Gastrocnemius medialis (tissue), 4 donors: ENCODE measurements at regions not wholly inside any gene's neighbourhood (a gene's known extent, or its start where the extent isn't known, plus 50 kb on each side); places are given as distances from the start of the nearest gene placed in this dataset.
"Not testable (repeated sequence)": the region's sequence is repeated elsewhere in the genome, so short reads cannot be mapped to it uniquely, and the experiment has no call there.

Source experiments
- ATAC-seq, 2 donors: fragments of 150-250 bp; one replicate each; pipeline ENCODE4 v1.9.1; 2016
- DNase-seq, 2 donors: peaks; one replicate each; pipeline ENCODE4 v3.0.0-alpha.2; 2019
- H3K27ac ChIP-seq, 4 donors: fragments of 200-600 bp; sonication (generic); 1 replicate in 1 of 4; 2 replicates in 3 of 4; pipeline ENCODE4 v1.5.1; 2016 to 2018; ENCODE audit warnings: mild to moderate bottlenecking in 2 of 4, moderate library complexity in 1 of 4
- H3K27me3 ChIP-seq, 3 donors: fragments of 200-600 bp; sonication (generic) in 2 of 3; 1 replicate in 1 of 3; 2 replicates in 2 of 3; pipeline versions ENCODE4 v1.5.1 to v1.6.0; 2016 to 2019; ENCODE audit warnings: mild to moderate bottlenecking in 1 of 3, moderate library complexity in 1 of 3
- H3K36me3 ChIP-seq, 2 donors: fragments of 200-600 bp; sonication (generic) in 1 of 2; one replicate each; pipeline ENCODE4 v1.5.1; 2017 to 2018
- H3K4me1 ChIP-seq, 2 donors: fragments of 200-600 bp; sonication (generic) in 1 of 2; one replicate each; pipeline ENCODE4 v1.5.1; 2016 to 2017; ENCODE audit warnings: mild to moderate bottlenecking in 2 of 2
- H3K4me3 ChIP-seq, 4 donors: fragments of 200-600 bp; sonication (generic) in 3 of 4; 1 replicate in 1 of 4; 2 replicates in 3 of 4; pipeline ENCODE4 v1.5.1; 2016 to 2019; ENCODE audit warnings: mild to moderate bottlenecking in 2 of 4
- H3K9me3 ChIP-seq, 3 donors: fragments of 200-600 bp; sonication (generic) in 2 of 3; 1 replicate in 1 of 3; 2 replicates in 2 of 3; pipeline ENCODE4 v1.5.1; 2016 to 2019
- POLR2A ChIP-seq, 2 donors: fragments of 450-650 bp; IDR thresholded peaks; one replicate each; pipeline ENCODE4 v1.6.1; 2017; ENCODE audit warnings: antibody characterized with exemption in 2 of 2, mild to moderate bottlenecking in 2 of 2, moderate library complexity in 2 of 2
- in situ Hi-C, 4 donors: fragments of 200-750 bp; cut with MboI; loops; one replicate each; pipeline versions ENCODE4 v1.15.0 to v1.8.0; 2017; ENCODE audit warnings: low sequenced_read_pairs in 4 of 4
- intact Hi-C: fragments of 100-400 bp; cut with DNase I; formaldehyde crosslinking; loops from one replicate; pipeline ENCODE4 v1.15.1; 2023; ENCODE audit warnings: low total_unique reads
- TF ChIP-seq, protein P1 (sequence below), 5 experiments: fragments of 450-650 bp in 3 of 5; fragments of 200-600 bp in 2 of 5; sonication (generic) in 2 of 5; IDR thresholded peaks in 4 of 5; conservative IDR thresholded peaks in 1 of 5; 1 replicate in 4 of 5; 2 replicates in 1 of 5; pipeline ENCODE4 v1.5.1; 2016 to 2019; ENCODE audit warnings: antibody characterized with exemption in 5 of 5, mild to moderate bottlenecking in 3 of 5, moderate library complexity in 3 of 5

DNA sequence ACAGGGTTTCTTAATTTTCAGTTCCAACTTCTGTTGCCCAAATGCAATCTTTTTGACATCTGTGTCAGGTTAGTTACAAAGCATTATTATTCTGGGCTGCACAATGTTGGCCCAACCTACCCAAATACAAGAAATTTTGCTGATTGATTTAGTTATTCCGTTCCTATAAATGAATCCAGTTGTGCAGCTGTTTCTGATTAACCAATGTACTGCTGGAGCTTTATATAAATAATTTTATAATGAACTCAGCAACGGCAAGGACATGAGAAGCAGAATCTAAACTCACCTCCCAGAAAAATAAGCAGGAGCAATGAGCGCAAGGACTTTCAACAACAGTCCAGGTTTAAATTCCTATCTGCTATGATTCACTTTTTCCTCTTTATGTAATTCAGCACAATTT is 76.3 kb upstream of the WIPF1 start:
- intact Hi-C loops, result no loop called here

DNA sequence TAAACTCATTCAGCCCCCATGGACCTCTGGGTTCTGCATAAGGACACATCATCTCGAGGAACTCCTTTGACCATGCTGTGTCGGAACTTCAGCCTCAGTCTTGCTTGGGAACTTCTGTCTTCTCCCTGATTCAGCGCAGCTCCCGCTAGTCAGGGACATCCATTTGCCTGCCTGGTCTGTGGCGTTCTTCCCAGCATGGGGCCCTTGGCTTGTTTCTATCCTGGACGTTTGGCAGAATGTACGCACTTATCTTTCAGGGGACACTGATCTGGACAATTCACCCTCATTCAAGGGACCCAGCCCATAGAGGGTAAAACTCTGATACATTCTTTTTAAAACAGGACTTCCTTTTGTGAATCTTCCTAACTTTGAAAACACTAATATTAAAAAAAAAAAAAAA is 75.8 kb upstream of the WIPF1 start:
- no peak for TF ChIP-seq POLR2A (IDR thresholded peaks at IDR 0.05)
- TF ChIP-seq, protein P1, sequence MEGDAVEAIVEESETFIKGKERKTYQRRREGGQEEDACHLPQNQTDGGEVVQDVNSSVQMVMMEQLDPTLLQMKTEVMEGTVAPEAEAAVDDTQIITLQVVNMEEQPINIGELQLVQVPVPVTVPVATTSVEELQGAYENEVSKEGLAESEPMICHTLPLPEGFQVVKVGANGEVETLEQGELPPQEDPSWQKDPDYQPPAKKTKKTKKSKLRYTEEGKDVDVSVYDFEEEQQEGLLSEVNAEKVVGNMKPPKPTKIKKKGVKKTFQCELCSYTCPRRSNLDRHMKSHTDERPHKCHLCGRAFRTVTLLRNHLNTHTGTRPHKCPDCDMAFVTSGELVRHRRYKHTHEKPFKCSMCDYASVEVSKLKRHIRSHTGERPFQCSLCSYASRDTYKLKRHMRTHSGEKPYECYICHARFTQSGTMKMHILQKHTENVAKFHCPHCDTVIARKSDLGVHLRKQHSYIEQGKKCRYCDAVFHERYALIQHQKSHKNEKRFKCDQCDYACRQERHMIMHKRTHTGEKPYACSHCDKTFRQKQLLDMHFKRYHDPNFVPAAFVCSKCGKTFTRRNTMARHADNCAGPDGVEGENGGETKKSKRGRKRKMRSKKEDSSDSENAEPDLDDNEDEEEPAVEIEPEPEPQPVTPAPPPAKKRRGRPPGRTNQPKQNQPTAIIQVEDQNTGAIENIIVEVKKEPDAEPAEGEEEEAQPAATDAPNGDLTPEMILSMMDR (IDR thresholded peaks at IDR 0.05 in 4 of 5, conservative IDR thresholded peaks at IDR 0.05 in 1 of 5), result no peak
- Histone ChIP-seq H3K27ac (no peak overlapping the region), H3K36me3 (no peaks in the 10 kb centered on the region), H3K9me3 (no peaks in the 10 kb centered on the region), H3K27me3 (no peaks in the 10 kb centered on the region), H3K4me1 (no peaks in the 10 kb centered on the region), H3K4me3 (no peak overlapping the region)
- ATAC-seq (no peak), DNase-seq (no peak)
- intact Hi-C loops, result no loop called here
- in situ Hi-C loops, result no loop called here

More for the DNA sequence above, 76.3 kb upstream of the WIPF1 start:
- no peak for ATAC-seq
- no peak for DNase-seq
- TF ChIP-seq POLR2A (IDR thresholded peaks at IDR 0.05), result no peak
- TF ChIP-seq, protein P1 (IDR thresholded peaks at IDR 0.05 in 4 of 5, conservative IDR thresholded peaks at IDR 0.05 in 1 of 5), result no peak
- Histone ChIP-seq H3K4me1 (no peaks in the 10 kb centered on the region), H3K27ac (no peak overlapping the region), H3K27me3 (no peaks in the 10 kb centered on the region), H3K9me3 (no peaks in the 10 kb centered on the region), H3K36me3 (no peaks in the 10 kb centered on the region), H3K4me3 (no peak overlapping the region)
- in situ Hi-C loops, result no loop called here

DNA sequence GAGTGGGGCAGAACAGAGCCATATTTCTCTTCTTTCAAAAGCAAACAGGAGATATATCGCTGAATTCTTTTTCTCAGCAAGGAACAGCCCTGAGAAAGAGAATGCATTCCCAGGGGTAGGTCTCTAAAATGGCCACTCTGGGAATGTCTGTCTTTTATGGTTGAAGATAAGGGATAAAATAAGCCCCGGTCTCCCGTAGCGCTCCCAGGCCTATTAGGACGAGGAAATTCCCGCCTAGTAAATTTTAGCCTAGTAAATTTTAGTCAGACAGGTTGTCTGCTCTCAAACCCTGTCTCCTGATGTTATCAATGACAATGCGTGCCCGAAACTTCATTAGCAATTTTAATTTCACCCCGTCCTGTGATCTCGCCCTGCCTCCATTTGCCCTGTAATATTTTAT is 73.9 kb upstream of the WIPF1 start:
- DNase-seq, in situ Hi-C loops, H3K9me3 ChIP-seq, H3K36me3 ChIP-seq, intact Hi-C loops, ATAC-seq, H3K27ac ChIP-seq, H3K4me3 ChIP-seq, H3K4me1 ChIP-seq, H3K27me3 ChIP-seq: not testable (repeated sequence)

DNA sequence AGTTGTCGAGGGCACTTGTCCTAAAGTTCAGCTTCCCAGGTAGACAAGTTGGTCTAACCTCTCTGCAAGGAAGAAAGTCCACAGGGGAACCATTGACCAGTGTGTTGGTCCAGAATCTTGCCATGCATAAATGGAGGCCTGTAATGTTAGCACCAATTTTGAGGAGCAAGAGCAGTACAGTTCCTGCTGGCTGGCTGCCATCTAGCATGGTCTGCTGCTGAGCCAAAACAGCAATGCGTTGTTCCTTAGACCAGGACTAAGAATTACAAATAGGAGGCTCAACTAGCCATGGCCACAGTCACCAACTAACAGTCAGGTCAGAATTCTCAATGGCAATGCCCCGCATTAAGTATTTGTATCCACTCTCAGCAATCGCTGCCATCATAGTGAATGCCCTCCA is 72.8 kb upstream of the WIPF1 start:
- TF ChIP-seq POLR2A (IDR thresholded peaks at IDR 0.05), result no peak
- TF ChIP-seq, protein P1 (IDR thresholded peaks at IDR 0.05 in 4 of 5, conservative IDR thresholded peaks at IDR 0.05 in 1 of 5), result no peak
- H3K4me1 ChIP-seq, result peaks cover 0 to 4% of the 10 kb centered on the region in 2 donors
- in situ Hi-C loops, result no loop called here
- no peak overlapping the region for H3K4me3 ChIP-seq
- H3K9me3 ChIP-seq, result no peaks in the 10 kb centered on the region
- H3K27me3 ChIP-seq, result no peaks in the 10 kb centered on the region
- H3K27ac ChIP-seq, result no peak overlapping the region
- intact Hi-C loops, result no loop called here
- no peaks in the 10 kb centered on the region for H3K36me3 ChIP-seq
- DNase-seq, result no peak
- no peak for ATAC-seq

DNA sequence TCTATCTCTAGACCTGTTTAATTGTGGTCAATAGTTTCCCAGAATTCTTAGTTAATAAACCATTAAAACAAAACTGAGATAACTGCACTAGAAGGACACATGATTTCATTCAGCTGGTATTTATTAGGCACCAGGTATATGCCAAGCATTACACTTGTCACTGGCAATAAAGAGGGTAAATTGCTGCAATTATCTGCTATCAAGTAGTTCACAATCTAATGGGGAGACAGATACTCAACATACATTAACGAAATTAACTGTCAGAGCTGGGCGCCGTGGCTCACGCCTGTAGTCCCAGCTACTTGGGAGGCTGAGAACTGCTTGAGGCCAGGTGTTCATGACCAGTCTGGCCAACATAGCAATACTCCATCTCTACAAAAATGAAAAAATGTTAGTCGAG is 71.7 kb upstream of the WIPF1 start:
- Histone ChIP-seq H3K27me3 (no peaks in the 10 kb centered on the region), H3K9me3 (no peaks in the 10 kb centered on the region), H3K4me3 (no peak overlapping the region), H3K27ac (no peak overlapping the region), H3K4me1 (peaks cover 0 to 4% of the 10 kb centered on the region in 2 donors), H3K36me3 (no peaks in the 10 kb centered on the region)
- no peak for DNase-seq
- intact Hi-C loops (no loop called here), in situ Hi-C loops (no loop called here)
- ATAC-seq, result no peak
- TF ChIP-seq, protein P1 (IDR thresholded peaks at IDR 0.05 in 4 of 5, conservative IDR thresholded peaks at IDR 0.05 in 1 of 5), result no peak
- no peak for TF ChIP-seq POLR2A (IDR thresholded peaks at IDR 0.05)
